ENCODE measurements at regions not wholly inside any gene's neighbourhood (a gene's known extent, or its start where the extent isn't known, plus 50 kb on each side); places are given as distances from the start of the nearest gene placed in this dataset.

DNA sequence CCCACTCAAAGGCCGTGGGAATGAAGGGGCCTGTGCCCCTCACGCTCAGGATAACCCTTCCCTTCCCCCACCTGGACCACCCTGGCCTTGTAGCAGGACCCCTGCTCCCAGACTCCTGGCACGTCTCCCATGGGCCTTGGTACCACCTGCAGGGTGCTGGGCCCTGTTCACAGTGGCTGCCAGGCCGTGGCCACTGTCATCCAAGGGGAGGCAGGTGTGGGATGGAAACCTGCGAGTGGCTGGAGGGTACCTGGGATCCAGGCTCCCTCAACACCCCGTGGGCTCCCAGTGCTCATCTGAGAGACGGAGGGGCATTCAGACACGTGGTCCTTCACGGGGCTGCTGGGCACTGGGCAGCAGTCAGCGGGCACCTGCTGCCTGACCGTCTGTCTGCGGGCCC, 75.6 kb upstream of the CIBAR2 start:
- DNase-seq (ENCODE audit: low read depth) = no peak

DNA sequence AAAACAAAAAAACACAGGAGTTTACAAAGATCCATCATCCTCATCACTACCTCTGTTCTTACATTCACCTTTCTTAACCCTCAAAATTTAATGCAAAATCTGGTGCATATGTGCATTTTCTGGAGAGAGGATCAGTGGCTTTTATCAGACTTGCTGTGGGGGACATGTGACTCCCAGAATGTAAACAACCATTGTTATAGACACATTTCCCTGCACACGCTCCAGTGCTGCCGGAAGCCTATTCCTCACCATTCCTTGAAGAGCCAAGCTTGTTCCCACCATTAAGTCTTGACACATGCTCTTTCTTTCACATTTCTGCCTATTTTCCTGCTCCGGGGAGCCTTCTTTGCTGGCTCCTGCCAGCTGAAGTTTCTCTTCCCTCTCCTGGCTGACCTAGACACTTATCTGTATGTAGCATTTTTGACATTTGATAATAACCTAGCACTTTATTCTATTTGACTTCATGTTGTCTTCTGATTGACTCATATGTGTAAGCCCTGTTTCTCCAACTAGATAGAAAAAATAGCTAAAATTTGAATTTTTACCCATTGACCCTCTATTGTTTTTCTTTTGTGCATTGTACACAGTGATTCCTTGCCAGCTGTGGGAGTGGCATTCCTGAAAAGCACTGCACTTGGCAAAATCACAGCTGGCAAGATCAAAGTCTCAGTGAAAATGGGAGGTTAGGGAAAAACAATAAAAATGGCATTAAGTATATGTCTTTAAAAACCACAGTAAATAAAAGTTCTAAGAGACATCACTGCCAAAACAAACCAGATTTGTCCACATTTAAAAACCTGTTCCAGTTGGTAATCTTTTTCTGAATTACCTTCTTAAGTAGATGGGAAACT, 76.8 kb upstream of the CIBAR2 start:
- DNase-seq (ENCODE audit: low read depth) = no peak

DNA sequence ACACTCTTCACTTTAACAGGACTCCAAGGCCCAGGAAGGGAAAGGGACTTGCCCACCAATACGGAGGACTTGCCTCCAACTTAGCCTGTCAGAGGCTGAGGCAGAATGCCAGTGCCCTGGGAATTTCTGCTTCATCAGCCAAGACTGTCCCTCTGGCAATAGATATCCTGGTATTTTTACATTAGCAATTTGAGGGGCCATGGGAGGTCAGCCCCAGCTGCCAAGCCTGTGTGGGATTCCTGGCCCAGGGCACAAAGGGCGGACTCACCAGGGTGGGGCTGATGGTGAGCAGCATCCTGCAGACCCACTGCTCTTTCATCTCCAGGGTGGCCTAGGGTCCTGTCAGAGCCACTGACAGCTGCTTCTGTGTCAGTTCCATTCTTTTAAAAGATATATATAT, 78.3 kb upstream of the CIBAR2 start:
- peak; percentile 15 for DNase-seq (ENCODE audit: low read depth)

DNA sequence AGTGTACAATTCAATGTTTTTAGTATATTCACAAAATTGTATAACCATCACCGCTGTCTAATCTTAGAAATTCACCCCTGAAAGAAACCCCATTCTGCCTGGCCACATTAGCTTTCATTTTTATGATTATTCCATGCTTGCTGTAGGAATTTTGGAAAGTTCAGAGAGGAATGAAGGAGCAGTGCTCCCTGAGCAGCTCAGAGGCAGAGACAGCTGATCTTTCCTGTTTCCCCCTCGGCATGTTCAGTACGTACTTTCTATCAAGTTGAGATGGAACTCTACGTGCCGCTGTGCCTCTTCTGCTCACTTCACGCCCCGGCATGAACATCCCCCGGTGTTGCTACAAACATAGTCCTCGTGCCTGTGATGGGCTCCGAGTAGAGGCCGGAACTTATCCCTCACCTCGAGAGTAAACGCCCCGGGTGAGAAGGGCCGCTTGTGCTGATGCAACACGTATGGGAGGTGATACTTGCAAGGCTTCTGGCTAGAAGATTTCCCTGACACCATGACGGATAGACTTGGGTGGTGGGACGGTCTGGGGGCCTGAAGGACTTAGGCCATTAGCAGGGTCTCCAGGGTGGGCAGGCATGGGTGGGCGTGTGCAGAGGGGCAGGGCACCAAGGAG, 79.2 kb upstream of the CIBAR2 start:
- DNase-seq (ENCODE audit: low read depth) = no peak

DNA sequence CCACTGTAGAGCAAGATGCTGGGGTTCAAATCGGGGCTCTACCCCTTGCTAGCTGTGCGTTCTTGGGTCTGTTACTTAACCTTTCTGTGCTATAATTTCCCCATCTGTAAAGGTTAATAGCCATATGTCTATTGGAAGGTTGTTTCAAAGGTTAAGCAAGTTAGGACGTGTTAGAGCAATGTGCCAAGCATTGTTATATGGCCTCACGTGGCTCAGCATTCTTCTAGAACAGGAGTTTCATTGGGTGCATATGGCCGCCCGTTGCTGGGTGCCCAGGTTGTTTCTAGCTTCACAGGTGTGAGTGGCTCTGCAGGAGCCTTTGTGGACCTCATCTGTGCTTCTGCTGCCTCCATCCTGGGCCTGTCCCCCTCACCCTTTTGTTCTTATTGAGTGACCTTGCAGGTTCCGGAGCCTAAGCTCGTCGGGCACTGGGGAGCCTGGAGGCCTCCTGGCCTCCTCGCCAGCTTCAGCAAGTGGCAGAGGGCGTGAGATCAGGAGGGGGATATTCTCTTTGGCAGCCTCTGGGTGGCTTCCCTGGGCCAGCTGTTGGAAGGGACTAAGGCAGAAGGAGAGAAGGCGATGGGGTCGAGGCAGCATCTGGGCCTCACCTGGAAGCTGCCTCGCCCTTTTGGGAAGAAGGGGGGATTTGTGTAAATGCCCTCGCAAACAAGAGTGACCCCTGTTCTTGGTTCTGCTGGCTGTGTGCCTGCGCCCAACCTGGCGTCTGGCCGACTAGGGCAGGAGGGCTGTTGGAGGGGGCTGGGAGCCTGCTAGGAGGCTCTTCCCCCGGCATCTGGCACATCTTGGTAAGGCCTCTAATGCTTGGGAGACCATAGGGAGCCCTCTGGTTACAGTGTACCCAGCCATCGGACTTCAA, 80.2 kb upstream of the CIBAR2 start:
- no peak for DNase-seq (ENCODE audit: low read depth)

DNA sequence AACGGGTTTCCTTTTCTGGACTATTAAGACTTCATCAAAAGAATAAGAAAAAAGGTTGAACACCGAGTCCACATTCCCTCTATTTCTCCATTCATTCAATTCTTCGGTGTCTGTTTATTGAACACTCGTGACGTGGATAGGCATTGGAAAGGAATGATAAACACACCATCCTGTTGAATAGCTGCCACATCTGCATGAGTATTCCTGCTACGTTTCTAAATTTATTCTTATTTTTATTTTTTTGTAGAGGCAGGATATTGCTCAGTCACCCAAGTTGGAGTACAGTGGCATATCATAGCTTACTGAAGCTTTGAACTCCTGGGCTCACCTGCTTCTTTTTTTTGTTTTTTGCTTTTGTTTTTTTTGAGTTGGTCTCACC, 80.8 kb upstream of the CIBAR2 start:
- peak; percentile 52 for DNase-seq (ENCODE audit: low read depth)

DNA sequence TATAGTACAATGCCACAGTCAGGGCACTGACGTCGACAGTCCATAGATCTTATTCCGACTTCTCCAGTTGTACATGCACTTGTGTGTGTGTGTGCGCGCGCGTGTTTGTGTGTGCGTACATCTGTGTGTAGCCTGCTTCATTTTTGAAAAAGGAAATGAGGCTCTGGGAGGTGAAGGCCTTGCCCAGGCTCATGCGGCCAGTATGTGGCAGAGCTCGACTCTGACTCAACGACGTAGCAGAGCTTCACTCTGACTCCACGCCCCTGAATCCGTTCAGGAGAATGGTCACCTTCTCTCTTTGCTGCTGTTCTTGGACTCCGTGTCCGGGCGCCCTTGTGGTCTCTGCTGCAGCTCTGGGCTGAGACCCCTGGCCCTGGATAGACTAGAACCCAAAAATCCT, 81.6 kb upstream of the CIBAR2 start:
- no peak for DNase-seq (ENCODE audit: low read depth)

DNA sequence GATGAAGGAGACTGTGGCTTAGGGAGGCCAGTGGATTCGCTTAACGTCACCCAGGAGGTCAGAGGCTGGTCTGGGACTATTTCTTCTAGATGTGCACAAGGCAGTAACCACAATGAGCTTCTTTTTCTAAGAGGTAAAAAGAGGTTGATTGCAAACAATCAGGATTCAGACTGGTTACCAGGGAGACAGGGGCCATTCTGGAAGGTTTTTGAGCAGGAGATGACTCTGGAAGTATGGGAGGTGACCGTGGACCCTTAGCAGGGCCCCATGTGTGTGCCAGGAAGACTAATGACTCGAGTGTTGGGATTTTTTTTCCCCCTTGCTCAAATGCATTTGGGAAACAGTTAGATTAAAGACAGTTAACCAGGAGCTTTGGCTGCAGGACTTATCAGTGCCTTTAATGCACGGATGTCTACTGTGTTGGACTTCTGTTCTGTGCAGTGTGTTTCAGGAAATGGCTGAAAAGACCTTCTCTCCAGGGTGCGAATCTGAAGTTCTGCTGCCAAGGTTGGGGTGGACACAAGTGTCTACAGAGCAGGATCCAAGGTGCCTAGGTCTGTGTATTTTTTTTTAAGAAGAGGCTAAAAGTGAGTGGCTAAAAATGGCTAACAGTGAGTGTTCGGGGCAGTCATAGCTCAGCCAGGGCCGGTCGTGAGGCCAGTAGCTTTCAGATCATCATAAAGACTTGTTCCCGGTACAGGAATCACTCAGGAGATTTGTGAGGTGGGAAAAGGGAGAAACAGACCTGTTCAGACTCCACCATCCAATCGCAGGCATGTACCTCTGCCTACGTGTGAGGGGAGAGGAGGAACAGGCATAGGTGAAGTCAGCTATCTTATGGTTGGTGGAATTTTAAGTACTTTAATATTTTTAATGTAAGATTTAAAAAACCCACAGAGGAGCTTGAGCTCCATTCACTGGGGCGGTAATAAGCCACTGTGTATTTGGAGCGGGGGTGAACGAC, 82.3 kb upstream of the CIBAR2 start:
- DNase-seq (ENCODE audit: low read depth) = no peak

DNA sequence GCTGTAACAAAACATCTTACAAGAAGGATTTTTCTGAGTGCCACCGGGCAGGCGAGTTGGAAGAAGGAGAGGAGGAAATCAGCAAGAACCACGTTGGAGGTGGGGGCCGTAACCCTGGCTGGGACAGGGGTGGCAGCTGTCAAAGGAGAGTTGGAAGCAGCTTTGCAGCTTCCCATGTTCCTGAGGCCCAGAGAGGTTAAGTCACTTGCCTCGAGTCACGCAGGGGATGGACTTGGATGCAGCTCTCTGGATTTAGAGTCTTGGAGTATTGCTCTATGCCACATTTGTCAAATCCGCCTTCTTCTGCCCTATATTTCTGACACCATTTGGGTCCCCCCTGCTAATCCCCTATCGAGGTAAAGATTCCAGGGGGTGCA, 83.0 kb upstream of the CIBAR2 start:
- no peak for DNase-seq (ENCODE audit: low read depth)

DNA sequence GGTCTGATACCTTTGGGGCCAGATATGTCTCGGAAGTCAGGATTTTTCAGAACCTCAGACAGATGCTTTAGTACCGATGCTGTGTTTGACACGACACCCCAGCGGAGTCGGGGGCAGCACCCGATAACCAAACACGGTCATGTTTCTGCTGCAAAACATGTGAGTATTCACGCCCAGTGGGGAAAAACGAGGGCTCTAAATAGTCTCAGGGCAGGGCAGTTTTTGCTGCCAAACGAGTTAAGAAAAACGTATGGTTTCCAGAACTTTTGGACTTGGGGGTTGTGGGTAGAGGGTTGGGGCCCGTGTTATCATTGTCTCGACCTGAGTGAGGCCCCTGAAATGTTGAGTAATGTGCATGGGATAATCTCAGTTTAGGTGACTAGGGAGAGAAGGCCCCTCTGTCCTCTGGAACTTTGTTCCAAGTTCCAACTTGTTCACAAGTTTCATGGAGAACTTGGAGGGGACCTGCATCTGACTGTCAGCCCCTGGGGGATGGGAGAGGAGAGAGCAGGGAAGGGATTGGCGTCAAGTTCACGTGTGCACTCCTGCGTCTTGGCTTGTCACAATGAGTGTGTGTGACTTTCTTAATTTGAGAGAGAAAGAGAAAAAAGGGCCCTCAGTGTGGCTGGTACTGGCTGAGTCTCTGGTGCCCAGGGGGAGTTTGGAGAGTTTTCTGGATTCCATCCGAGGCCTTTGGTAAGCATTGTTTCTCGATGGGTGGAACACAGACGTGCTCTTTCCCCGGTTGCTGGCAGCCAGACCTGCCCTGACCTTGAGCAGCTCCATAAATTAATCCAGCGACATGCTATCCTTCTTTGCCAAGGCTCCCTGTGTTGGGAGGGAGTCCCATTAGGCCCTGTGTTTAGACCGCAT, 83.9 kb upstream of the CIBAR2 start:
- peak; percentile 47 for DNase-seq (ENCODE audit: low read depth)

DNA sequence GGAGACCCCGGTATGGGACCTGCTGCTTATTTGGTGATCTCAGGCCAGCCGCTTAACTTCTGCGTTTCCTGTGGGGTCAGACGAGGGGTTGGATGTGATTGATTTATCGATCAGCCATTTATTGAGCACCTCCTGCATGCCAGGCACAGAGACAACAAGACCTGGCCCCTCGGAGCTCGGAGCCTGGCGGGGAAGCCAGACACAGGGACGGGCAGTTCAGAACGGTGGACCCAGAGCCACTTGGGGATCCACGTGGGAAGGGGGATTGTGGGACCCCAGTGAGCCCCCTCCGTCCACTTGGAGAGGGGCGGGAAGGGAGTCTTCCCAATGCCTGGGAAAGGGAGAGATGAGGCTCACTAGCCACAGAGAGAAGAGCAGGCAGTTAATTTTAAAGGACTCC, 84.7 kb upstream of the CIBAR2 start:
- DNase-seq (ENCODE audit: low read depth) = no peak

DNA sequence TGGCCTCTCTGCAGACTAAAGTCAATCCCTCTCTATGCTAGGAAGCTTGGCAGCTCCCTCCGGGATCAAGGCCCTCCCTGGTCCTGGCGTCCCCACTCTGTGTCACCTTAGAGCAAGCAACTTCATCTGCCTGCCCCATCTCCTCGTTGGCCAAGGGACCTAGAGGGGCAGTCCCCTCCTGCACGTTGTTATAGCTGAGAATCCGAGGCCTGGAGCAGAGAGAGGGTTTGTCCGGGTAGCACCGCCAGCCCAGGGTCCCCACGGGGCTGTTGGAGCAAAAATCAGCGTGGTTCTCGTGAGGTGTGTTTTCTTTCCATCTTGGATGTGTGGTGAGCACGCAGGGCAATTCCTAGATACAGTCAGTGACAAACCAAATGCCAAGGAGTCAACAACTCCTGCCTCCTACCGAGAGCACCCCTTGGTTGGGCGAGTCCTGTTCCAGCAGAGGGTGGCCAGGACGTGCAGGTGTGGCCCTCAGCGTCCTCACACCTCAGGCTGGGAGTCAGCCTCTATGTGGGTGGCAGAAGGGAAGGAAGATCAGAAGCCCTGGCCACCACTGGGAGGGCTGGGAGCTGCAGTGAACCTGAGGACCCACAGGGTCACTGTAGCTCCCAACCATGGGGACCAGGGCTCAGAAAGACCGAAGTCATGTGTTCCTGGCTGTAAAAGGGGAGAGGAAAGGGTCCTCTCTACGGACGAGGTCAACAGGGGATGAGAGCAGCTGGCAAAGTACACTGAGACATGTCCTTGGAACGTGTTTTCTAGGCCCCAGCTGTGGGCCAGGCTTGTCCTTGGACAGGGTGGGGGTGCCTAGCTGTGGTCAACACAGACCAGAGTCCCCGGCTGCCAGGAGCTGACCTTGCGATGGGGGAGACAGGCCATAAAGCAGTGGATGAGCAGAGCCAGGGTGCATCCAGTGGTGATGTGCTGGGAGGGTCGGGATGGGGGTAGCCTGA, 85.6 kb upstream of the CIBAR2 start:
- no peak for DNase-seq (ENCODE audit: low read depth)

DNA sequence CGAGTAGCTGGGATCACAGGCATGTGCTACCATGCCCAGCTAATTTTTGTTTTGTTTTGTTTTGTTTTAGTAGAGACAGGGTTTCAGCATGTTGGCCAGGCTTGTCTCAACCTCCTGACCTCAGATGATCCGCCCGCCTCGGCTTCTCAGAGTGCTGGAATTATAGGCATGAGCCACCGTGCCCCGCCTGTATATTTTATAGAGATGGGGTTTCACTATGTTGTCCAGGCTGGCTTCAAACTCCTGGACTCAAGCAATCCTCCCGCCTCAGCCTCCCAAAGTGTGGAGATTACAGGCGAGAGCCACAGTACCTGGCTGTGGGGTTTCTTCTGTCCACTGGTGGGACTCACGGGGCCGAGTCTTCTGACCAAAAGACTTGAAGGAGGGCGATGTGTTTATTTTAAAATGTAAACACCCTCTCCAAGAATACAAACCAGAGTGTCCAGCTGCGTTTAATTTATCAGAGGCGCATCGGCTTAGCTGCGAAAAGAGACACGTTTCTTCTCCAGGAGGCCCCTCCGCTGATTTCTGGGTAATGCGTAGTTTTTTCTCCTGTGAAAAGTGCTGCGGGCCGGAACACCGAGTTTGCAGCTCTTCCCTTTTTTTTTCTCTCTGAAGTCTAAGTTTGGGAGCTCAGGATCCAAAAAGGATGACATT, 86.9 kb upstream of the CIBAR2 start:
- peak; percentile 84 for DNase-seq (ENCODE audit: low read depth)

DNA sequence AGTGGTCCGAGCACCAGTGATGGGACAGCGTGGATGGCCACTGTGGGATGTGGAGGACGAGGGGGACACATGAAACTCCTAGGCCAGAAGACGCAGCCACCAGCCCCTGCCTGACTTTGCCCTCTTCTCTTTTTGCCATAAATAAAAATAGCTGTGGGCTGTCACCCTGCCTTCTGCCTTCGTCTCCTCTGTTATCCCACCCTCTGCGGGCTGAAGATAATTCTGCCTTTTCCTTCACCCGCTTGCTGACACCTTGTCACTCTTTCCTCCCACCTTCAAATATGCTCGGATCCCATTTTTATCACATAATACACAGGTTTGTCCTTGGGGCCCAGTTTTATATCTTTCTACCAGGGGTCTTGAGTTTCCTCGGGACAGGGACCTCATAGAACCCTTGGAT, 87.6 kb upstream of the CIBAR2 start:
- no peak for DNase-seq (ENCODE audit: low read depth)

DNA sequence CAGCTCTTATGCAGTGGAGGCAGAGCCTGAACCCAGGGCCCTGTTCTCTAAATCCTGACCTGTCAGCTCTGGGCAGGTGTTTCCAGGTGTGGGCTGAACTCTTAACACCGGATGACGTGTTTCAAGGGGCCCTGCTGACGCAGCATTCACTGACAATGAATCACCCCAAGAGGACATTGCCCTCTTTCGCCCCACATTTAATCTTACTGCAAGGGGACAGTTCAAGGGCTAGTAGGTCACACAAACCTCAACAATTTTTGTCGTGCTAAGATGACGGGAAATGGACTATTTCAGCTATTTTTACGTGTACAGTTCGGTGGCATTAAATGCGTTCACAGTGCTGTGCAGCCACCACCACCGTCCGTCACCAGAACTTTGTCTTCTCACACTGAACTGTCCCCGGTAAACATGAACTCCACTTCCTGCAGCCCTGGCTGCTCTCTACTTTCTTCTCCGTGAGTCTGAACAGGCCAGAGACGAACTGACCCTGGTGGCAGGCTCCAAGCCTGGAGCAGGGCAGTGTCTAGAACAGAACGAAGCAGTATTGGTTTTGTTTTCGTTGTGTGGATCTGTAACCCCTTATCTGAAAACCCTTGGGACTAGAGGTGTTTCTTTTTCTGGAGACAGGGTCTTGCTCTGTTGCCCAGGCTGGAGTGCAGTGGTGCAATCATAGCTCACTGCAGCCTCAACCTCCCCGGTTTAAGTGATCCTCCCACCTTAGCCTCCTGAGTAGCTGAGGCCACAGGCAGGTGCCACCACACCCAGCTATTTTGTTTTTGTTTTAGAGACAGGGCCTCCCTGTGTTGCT, 88.4 kb upstream of the CIBAR2 start:
- DNase-seq (ENCODE audit: low read depth) = no peak

DNA sequence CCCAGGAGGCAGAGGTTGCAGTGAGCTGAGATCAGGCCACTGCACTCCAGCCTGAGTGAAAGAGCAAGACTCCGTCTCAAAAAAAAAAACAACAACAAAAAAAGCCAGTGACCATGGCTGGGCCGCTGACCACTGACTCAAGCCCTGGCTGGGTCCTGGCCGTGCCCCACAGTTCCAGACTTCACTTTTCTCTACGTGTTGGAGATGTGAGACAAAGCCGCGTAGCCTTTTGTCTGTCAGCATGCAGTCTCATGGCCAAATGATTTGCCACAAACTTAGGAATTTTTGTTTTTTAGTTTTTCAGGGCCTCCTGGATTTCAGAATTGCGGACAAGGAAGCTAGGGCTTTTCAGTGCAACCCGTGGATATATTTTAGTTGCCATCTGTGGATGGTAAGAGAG, 89.3 kb upstream of the CIBAR2 start:
- no peak for DNase-seq (ENCODE audit: low read depth)

DNA sequence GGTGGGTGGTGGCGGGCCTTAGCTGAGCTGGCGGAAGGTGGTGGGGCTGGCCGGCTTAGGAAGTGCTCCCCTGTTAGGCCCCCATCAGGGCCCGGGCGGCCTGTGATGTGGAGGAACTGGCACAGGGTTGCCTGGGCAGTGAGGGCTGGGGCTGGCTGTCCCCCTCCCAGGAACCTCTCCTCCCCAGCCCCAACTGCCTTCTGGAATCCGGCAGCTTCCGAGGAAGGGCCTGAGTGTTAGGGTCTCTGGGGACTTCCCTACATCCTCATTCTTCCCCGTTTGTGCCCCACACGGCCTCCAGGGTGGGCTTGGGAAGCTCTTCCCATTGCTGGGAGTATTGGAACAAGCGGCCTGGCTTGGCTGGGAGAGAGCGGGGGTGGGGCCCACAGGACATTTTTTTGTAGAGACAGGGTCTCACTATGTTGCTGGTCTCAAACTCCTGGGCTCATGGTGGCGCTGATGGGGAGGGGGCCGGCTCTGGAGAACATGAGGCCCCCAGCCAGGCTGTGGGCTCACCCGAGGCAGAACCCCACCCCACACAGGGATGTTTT, 89.9 kb upstream of the CIBAR2 start:
- DNase-seq (ENCODE audit: low read depth) = no peak
